Stimulated activated CD8-positive, alpha-beta memory T cell treated with anti-CD3 and anti-CD28 coated beads, Interleukin-15, amount 100 ng/mL, for 24 hours (primary cell): ENCODE measurements at regions not wholly inside any gene's neighbourhood (a gene's known extent, or its start where the extent isn't known, plus 50 kb on each side); places are given as distances from the start of the nearest gene placed in this dataset.
"Not testable (repeated sequence)": the region's sequence is repeated elsewhere in the genome, so short reads cannot be mapped to it uniquely, and the experiment has no call there.

Experiments used
- DNase-seq: peaks from one replicate; pipeline ENCODE4 v3.0.0-alpha.2; 2020; ENCODE audit warnings: low read depth

GRCh38 chr13:21879263-21879914 is 208.5 kb downstream of the FGF9 start:
- no peak for DNase-seq

GRCh38 chr13:21882766-21883165 is 211.9 kb downstream of the FGF9 start:
- DNase-seq, result no peak

GRCh38 chr13:21883713-21884112 is 212.8 kb downstream of the FGF9 start:
- DNase-seq, result no peak

- no peak for DNase-seq
Observed at GRCh38 chr13:21884299-21884909, 213.5 kb downstream of the FGF9 start.

- DNase-seq, result no peak
Observed at GRCh38 chr13:21884965-21885567, 214.2 kb downstream of the FGF9 start.

- DNase-seq, result no peak
Observed at GRCh38 chr13:21885714-21886224, 214.9 kb downstream of the FGF9 start.

- DNase-seq, result no peak
Observed at GRCh38 chr13:21889651-21890050, 218.8 kb downstream of the FGF9 start.

- DNase-seq, result not testable (repeated sequence)
Observed at GRCh38 chr13:21890220-21890619, 219.3 kb downstream of the FGF9 start.

- DNase-seq, result no peak
Observed at GRCh38 chr13:21894091-21894490, 223.2 kb downstream of the FGF9 start.

GRCh38 chr13:21894703-21895699 is 224.1 kb downstream of the FGF9 start:
- DNase-seq, result no peak

- DNase-seq, result no peak
Observed at GRCh38 chr13:21895779-21896178, 224.9 kb downstream of the FGF9 start.

- no peak for DNase-seq
Observed at GRCh38 chr13:21897161-21897560, 226.3 kb downstream of the FGF9 start.

GRCh38 chr13:21898459-21898858 is 227.6 kb downstream of the FGF9 start:
- no peak for DNase-seq

GRCh38 chr13:21898945-21899344 is 228.1 kb downstream of the FGF9 start:
- DNase-seq, result no peak

GRCh38 chr13:21901336-21901735 is 230.5 kb downstream of the FGF9 start:
- no peak for DNase-seq

- DNase-seq, result no peak
Observed at GRCh38 chr13:21901811-21902708, 231.2 kb downstream of the FGF9 start.

- no peak for DNase-seq
Observed at GRCh38 chr13:21902709-21903098, 231.8 kb downstream of the FGF9 start.

- DNase-seq, result no peak
Observed at GRCh38 chr13:21905486-21905885, 234.6 kb downstream of the FGF9 start.

- DNase-seq, result no peak
Observed at GRCh38 chr13:21909331-21909730, 238.5 kb downstream of the FGF9 start.

GRCh38 chr13:21910546-21910945 is 239.7 kb downstream of the FGF9 start:
- DNase-seq, result no peak

- no peak for DNase-seq
Observed at GRCh38 chr13:21911646-21912298, 240.9 kb downstream of the FGF9 start.
